Fibroblast of the aortic adventitia (primary cell): ENCODE measurements at regions not wholly inside any gene's neighbourhood (a gene's known extent, or its start where the extent isn't known, plus 50 kb on each side); places are given as distances from the start of the nearest gene placed in this dataset.

Experiments
- DNase-seq: peaks from one replicate; pipeline ENCODE4 v3.0.0-alpha.2; 2010; ENCODE audit warnings: low read depth
- H3K4me3 ChIP-seq: 2 replicates; pipeline ENCODE4 v1.5.1; 2011; ENCODE audit warnings: low read depth, mild to moderate bottlenecking, control low read depth, low read length, moderate library complexity
- TF ChIP-seq, protein P1 (sequence below): IDR thresholded peaks from 2 replicates; pipeline ENCODE4 v1.5.1; 2011; ENCODE audit warnings: mild to moderate bottlenecking, low read length, control low read depth, inconsistent platforms; ENCODE audit not compliant: insufficient read depth

- TF ChIP-seq, protein P1, sequence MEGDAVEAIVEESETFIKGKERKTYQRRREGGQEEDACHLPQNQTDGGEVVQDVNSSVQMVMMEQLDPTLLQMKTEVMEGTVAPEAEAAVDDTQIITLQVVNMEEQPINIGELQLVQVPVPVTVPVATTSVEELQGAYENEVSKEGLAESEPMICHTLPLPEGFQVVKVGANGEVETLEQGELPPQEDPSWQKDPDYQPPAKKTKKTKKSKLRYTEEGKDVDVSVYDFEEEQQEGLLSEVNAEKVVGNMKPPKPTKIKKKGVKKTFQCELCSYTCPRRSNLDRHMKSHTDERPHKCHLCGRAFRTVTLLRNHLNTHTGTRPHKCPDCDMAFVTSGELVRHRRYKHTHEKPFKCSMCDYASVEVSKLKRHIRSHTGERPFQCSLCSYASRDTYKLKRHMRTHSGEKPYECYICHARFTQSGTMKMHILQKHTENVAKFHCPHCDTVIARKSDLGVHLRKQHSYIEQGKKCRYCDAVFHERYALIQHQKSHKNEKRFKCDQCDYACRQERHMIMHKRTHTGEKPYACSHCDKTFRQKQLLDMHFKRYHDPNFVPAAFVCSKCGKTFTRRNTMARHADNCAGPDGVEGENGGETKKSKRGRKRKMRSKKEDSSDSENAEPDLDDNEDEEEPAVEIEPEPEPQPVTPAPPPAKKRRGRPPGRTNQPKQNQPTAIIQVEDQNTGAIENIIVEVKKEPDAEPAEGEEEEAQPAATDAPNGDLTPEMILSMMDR, result no peak
- H3K4me3 ChIP-seq, result no peak overlapping the region
- no peak for DNase-seq
Observed at GRCh38 chr19:28396287-28396831, 816.6 kb downstream of the UQCRFS1 start.

- no peak for DNase-seq
- no peak overlapping the region for H3K4me3 ChIP-seq
- TF ChIP-seq, protein P1, result no peak
Observed at GRCh38 chr19:28394725-28395124, 818.2 kb downstream of the UQCRFS1 start.

DNA sequence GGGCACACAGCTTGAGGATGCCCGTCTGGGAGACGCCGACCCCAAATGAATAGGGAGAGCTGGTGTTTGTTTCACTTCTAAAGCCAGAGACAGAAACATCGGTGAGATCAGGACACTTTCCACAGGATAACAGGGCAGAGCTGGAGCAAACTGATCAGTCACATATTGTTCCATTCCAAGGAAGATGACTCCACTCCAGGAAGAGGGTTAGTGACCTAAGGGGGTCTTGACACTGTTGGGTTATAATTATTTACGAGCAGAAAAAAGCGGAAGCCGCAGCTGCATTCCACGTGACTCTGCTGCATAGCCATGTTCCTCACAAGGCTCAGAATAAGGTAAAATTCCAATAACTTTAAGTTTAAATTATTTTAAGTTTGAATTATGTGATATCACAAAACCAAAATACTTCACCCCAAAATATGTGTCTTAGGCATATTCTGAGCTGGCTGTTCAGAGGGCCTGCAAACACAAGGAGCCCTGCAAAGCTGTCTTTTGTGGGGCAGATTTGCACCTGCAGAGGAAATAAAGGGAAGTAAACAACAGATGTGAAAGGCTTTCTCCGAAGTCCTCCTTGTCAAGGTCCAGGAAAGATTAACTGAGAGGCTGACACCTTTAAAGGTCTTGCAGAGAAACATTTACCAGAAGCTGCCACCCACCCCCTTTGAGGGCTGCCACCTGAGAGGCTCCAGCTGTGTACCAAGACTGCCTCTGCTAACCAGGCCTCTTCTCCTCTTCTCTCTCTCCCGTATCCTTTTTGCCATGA lies 819.2 kb downstream of the UQCRFS1 start:
- no peak overlapping the region for H3K4me3 ChIP-seq
- TF ChIP-seq, protein P1, result no peak
- DNase-seq, result no peak

DNA sequence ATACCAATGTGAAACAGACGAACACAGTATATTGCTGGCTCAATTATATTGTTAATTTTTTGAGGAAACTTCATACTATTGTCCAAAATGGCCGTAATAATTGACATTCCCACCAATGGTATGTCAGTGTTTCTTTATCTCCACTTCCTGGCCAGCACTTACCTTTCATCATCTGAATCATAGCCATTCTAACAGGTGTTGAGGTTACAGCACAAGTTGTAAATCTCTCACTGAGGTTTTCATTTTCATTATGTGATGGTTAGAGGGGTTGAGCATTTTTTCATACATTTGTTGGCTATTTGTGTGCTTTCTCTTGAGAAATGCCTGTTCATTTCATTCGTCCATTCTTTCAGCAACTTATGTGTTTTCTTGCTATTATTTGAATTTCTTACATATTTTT lies 824.0 kb downstream of the UQCRFS1 start:
- TF ChIP-seq, protein P1, result no peak
- no peak overlapping the region for H3K4me3 ChIP-seq
- no peak for DNase-seq

DNA sequence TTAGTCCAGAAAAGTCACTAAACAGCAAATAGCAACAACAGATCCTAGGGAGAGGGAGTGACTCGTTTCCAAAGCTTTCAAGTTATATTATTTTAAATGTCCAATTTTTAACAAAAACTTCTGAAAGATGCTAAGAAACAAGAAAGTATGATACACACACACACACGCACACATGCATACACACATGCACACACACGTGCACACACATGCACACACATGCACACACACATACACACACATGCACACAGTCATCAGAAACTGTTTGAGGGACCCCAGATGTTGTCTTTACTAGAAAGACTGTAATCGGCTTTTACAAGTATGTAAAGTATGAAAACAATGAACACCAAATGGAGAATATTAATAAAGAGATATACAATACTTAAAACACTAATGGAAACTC lies 825.4 kb downstream of the UQCRFS1 start:
- no peak overlapping the region for H3K4me3 ChIP-seq
- no peak for DNase-seq
- TF ChIP-seq, protein P1, result no peak

DNA sequence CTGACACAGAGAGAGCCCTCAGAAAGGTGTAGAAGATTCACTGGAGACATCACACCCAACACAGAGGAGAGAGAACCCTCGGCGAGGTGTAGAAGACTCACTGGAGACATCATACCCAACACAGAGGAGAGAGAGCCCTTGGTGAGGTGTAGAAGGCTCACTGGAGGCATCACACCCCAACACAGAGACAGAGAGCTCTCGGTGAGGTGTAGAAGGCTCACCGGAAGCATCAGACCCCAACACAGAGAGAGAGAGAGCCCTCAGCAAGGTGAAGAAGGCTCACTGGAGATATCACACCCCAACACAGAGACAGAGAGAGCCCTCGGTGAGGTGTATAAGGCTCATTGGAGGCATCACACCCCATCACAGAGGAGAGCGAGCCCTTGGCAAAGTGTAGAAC lies 826.5 kb downstream of the UQCRFS1 start:
- DNase-seq, result no peak
- TF ChIP-seq, protein P1, result no peak
- H3K4me3 ChIP-seq, result no peak overlapping the region
